Loucy (cell line): ENCODE measurements at regions not wholly inside any gene's neighbourhood (a gene's known extent, or its start where the extent isn't known, plus 50 kb on each side); places are given as distances from the start of the nearest gene placed in this dataset.
A peak's percentile ranks its signal among the peaks of the same experiment; 100 is the strongest.

ENCODE experiments used
- H2AFZ ChIP-seq: fragments of 200-600 bp; sonication (generic); 2 replicates; pipeline ENCODE4 v1.6.0; 2016; ENCODE audit warnings: antibody characterized with exemption, mild to moderate bottlenecking, low read length, moderate library complexity
- H3F3A ChIP-seq: fragments of 200-600 bp; 2 replicates; pipeline ENCODE4 v1.6.0; 2016; ENCODE audit warnings: antibody characterized with exemption, low read depth, mild to moderate bottlenecking
- H3K27me3 ChIP-seq: fragments of 200-600 bp; sonication (generic); 2 replicates; pipeline ENCODE4 v1.6.1; 2014; ENCODE audit warnings: low read length, mild to moderate bottlenecking; ENCODE audit not compliant: insufficient read depth, poor library complexity, severe bottlenecking
- H3K36me3 ChIP-seq: fragments of 200-600 bp; sonication (generic); 2 replicates; pipeline ENCODE4 v1.6.1; 2016; ENCODE audit warnings: low read length; ENCODE audit not compliant: insufficient read depth
- H3K4me1 ChIP-seq: fragments of 200-600 bp; sonication (generic); 2 replicates; pipeline ENCODE4 v1.5.1; 2014; ENCODE audit warnings: low read length, mild to moderate bottlenecking; ENCODE audit not compliant: insufficient read depth, poor library complexity, severe bottlenecking
- H3K4me2 ChIP-seq: fragments of 200-600 bp; sonication (generic); 2 replicates; pipeline ENCODE4 v1.6.0; 2014; ENCODE audit warnings: antibody characterized with exemption, low read length, low read depth, mild to moderate bottlenecking; ENCODE audit not compliant: poor library complexity, severe bottlenecking
- H3K4me3 ChIP-seq: fragments of 200-600 bp; sonication (generic); 2 replicates; pipeline ENCODE4 v1.5.1; 2014; ENCODE audit warnings: low read length, mild to moderate bottlenecking, mixed read lengths; ENCODE audit not compliant: poor library complexity, severe bottlenecking
- H3K79me2 ChIP-seq: fragments of 200-600 bp; sonication (generic); 2 replicates; pipeline ENCODE4 v1.6.1; 2014; ENCODE audit warnings: low read length; ENCODE audit not compliant: insufficient read depth
- H3K9ac ChIP-seq: fragments of 200-600 bp; sonication (generic); 2 replicates; pipeline ENCODE4 v1.6.0; 2014; ENCODE audit warnings: mild to moderate bottlenecking, low read depth, low read length, moderate library complexity; ENCODE audit not compliant: poor library complexity, severe bottlenecking
- H3K9me2 ChIP-seq: fragments of 200-600 bp; sonication (generic); replicated peaks from 2 replicates; pipeline ENCODE4 v1.6.1; 2016; ENCODE audit warnings: low read depth, low read length, mixed read lengths
- H3K9me3 ChIP-seq: fragments of 200-600 bp; sonication (generic); 2 replicates; pipeline ENCODE4 v1.6.1; 2014; ENCODE audit warnings: mild to moderate bottlenecking, antibody characterized with exemption, low read length, low read depth; ENCODE audit not compliant: insufficient read depth
- H4K20me1 ChIP-seq: fragments of 200-600 bp; sonication (generic); 2 replicates; pipeline ENCODE4 v1.6.0; 2014; ENCODE audit warnings: antibody characterized with exemption, low read length, mild to moderate bottlenecking; ENCODE audit not compliant: insufficient read depth, poor library complexity, severe bottlenecking
- EZH2phosphoT487 ChIP-seq: fragments of 200-600 bp; IDR thresholded peaks from 2 replicates; pipeline ENCODE4 v1.6.1; 2018; ENCODE audit warnings: antibody characterized with exemption, mild to moderate bottlenecking, moderate library complexity, borderline replicate concordance
- TF ChIP-seq, protein P1 (sequence below): fragments of 200-600 bp; sonication (generic); conservative IDR thresholded peaks from 2 replicates; pipeline ENCODE4 v1.5.1; 2014; ENCODE audit warnings: mild to moderate bottlenecking, antibody characterized with exemption, low read length

DNA sequence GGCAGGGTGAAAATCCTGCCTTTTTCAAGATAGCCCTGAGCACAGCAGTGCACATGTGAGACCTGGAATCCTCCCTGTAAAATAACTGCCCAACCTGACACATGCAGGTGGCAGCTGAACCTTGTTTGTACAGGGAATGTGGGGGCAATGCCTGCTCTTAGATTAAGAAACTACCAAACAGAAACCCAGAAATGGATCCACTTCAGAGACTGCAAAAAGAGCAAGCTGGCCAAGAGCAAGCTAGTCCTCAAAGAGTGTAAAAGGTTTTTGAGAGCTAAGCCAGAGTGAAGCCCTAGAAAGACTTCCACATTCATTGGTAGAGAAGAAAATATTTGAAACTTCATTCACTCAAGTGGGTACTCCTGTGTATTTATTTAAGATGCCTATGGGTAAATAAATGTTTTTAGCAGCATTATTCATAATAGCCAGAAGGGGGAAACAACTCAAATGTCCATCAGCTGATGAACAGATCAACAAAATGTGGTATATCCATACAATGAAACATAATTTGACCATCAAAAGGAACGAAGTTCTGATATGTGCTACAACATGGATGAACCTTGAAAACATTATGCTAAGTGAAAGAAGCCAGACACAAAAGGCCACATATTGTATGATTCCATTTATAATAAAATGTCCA lies 96.0 kb upstream of the TSC22D2 start:
- TF ChIP-seq EZH2phosphoT487 = no peak
- TF ChIP-seq, protein P1, sequence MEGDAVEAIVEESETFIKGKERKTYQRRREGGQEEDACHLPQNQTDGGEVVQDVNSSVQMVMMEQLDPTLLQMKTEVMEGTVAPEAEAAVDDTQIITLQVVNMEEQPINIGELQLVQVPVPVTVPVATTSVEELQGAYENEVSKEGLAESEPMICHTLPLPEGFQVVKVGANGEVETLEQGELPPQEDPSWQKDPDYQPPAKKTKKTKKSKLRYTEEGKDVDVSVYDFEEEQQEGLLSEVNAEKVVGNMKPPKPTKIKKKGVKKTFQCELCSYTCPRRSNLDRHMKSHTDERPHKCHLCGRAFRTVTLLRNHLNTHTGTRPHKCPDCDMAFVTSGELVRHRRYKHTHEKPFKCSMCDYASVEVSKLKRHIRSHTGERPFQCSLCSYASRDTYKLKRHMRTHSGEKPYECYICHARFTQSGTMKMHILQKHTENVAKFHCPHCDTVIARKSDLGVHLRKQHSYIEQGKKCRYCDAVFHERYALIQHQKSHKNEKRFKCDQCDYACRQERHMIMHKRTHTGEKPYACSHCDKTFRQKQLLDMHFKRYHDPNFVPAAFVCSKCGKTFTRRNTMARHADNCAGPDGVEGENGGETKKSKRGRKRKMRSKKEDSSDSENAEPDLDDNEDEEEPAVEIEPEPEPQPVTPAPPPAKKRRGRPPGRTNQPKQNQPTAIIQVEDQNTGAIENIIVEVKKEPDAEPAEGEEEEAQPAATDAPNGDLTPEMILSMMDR = 0 out of 2 replicates have a peak, but pooled peaks have one; percentile 21
- no peaks in the 10 kb centered on the region for H3K9me2 ChIP-seq
- no peaks in the 10 kb centered on the region for H3K9me3 ChIP-seq
- no peak overlapping the region for H3K9ac ChIP-seq
- no peaks in the 10 kb centered on the region for H3F3A ChIP-seq
- H3K79me2 ChIP-seq = no peaks in the 10 kb centered on the region
- no peaks in the 10 kb centered on the region for H3K27me3 ChIP-seq
- H3K4me1 ChIP-seq = no peaks in the 10 kb centered on the region
- no peaks in the 10 kb centered on the region for H3K36me3 ChIP-seq
- H3K4me3 ChIP-seq = no peak overlapping the region
- H3K4me2 ChIP-seq = no peak overlapping the region
- no peaks in the 10 kb centered on the region for H4K20me1 ChIP-seq
- no peak overlapping the region for H2AFZ ChIP-seq

DNA sequence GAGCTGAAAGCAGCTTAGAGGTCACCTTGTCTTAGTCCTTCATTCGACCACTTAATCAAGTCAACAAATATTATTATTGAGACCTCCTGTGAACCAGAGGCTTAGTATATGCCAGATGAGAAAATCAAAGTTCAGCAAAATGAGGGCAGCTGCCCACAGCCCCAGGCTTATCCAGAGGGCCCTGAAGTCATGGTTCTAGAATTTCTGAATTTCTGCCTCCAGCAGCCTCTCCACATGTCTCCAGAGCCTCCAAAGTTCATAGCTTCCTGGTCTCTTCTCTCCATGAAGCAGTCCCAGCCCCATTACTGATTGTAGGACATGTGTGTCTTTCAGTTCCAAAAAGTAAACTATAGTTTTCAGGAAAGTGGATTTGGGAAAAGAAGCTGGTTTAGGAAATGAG lies 96.9 kb upstream of the TSC22D2 start:
- Histone ChIP-seq H3K9ac (no peak overlapping the region), H3F3A (no peaks in the 10 kb centered on the region), H3K27me3 (no peaks in the 10 kb centered on the region), H2AFZ (no peak overlapping the region), H3K79me2 (no peaks in the 10 kb centered on the region), H3K9me2 (no peaks in the 10 kb centered on the region), H3K36me3 (no peaks in the 10 kb centered on the region), H3K9me3 (no peaks in the 10 kb centered on the region), H3K4me1 (no peaks in the 10 kb centered on the region), H3K4me2 (no peak overlapping the region), H4K20me1 (no peaks in the 10 kb centered on the region), H3K4me3 (no peak overlapping the region)
- TF ChIP-seq EZH2phosphoT487 = no peak
- TF ChIP-seq, protein P1 = no peak

DNA sequence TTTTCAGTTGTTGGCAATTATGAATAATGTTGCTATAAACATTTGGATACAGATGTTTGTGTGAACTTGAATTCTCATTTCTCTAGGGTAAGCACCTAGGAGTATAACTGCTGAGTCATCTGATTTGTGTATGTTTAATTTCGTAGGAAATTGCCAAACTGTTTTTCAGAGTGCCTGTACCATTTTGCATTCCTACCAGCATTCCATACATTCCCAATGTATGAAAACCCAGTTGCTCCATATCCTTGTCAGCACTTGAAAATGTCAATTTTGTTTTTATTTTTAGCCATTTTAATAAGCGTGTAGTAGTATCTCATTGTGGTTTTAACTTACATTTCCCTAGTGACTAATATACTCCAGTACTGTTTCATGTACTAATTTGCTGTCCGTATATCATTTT lies 98.5 kb upstream of the TSC22D2 start:
- Histone ChIP-seq H3K4me1 (no peaks in the 10 kb centered on the region), H3K79me2 (no peaks in the 10 kb centered on the region), H3K36me3 (no peaks in the 10 kb centered on the region), H3K4me3 (no peak overlapping the region), H4K20me1 (no peaks in the 10 kb centered on the region), H3K4me2 (no peak overlapping the region), H2AFZ (no peak overlapping the region), H3K9ac (no peak overlapping the region), H3K9me2 (no peaks in the 10 kb centered on the region), H3K27me3 (no peaks in the 10 kb centered on the region), H3K9me3 (no peaks in the 10 kb centered on the region), H3F3A (no peaks in the 10 kb centered on the region)
- TF ChIP-seq, protein P1 = no peak
- no peak for TF ChIP-seq EZH2phosphoT487
